Amniotic epithelial cell (primary cell): ENCODE measurements at regions not wholly inside any gene's neighbourhood (a gene's known extent, or its start where the extent isn't known, plus 50 kb on each side); places are given as distances from the start of the nearest gene placed in this dataset.
"Not testable (repeated sequence)": the region's sequence is repeated elsewhere in the genome, so short reads cannot be mapped to it uniquely, and the experiment has no call there.

Experiments used
- DNase-seq: peaks from one replicate; pipeline ENCODE4 v3.0.0-alpha.2; 2010; ENCODE audit warnings: low read depth

- DNase-seq: no peak
Observed at GRCh38 chr7:84941936-84942335, 244.9 kb downstream of the SEMA3D start.

DNA sequence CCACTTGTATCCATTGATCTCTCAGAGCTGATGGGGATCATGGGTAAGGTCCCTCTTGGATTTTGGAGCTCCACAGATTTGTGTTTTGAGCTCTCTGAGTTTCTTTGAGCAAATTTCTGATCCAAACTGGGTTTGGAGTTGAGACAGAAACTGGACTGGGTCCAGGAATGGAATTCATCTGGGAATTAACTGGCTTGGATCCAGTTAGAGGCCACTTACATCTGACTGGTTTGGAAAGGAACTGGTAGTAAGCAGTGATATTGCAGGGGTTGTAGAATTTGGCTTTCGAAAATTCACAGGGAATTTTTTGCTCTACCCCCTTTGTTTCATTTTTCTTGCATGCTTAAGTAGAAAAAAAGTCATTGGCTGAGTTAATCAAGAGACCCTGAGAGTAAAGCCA lies 245.6 kb downstream of the SEMA3D start:
- DNase-seq: peak; percentile 1

GRCh38 chr7:84939888-84940287 lies 247.0 kb downstream of the SEMA3D start:
- no peak for DNase-seq

- DNase-seq: no peak
Observed at GRCh38 chr7:84939442-84939841, 247.4 kb downstream of the SEMA3D start.

- DNase-seq: no peak
Observed at GRCh38 chr7:84924353-84924752, 262.5 kb downstream of the SEMA3D start.

GRCh38 chr7:84923348-84923747 lies 263.5 kb downstream of the SEMA3D start:
- DNase-seq: no peak

GRCh38 chr7:84921154-84921553 lies 265.7 kb downstream of the SEMA3D start:
- DNase-seq: peak; percentile 1

GRCh38 chr7:84916973-84917372 lies 269.9 kb downstream of the SEMA3D start:
- DNase-seq: not testable (repeated sequence)

DNA sequence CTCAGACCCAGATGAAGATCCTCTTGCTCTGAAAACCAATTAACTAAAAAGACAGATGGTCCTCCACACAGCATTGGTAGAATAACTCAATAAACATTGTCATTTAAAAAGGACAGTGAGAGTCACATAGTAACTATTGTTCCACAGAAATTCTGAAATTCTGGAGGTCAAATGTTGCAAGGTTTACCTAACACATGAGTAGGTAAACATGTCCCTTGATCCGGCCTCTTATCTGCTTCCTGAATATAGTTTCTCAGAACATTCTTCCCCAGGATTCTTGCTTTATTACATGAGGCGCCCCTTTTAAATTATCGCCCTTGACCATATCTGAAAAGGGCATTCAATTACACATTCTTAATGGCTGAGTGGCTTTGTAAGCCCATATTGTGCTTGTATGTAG lies 270.7 kb downstream of the SEMA3D start:
- no peak for DNase-seq

GRCh38 chr7:84914598-84914997 lies 272.3 kb downstream of the SEMA3D start:
- DNase-seq: no peak

- peak; percentile 30 for DNase-seq
Observed at GRCh38 chr7:84913731-84914130, 273.1 kb downstream of the SEMA3D start.

DNA sequence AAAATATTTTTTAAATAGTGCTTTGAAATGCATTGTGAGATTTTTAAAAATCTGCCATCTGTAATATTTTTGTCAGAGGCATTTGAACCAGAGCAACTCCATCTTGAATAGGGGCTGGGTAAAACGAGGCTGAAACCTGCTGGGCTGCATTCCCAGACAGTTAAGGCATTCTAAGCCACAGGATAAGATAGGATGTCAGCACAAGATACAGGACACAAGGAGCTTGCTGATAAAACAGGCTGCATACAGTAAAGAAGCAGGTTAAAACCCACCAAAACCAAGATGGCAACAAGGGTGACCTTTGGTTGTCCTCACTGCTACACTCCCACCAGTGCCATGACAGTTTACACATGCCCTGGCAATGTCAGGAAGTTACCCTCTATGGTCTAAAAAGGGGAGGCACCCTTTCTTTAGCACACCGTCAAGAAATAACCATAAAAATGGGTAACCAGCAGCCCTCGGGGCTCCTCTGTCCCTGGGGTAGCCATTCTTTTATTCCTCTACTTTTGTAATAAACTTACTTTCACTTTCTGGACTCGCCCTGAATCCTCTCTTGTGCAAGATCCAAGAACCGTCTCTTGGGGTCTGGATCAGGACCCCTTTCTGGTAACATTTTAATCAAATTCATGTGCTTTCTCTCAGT lies 273.7 kb downstream of the SEMA3D start:
- peak; percentile 32 for DNase-seq

DNA sequence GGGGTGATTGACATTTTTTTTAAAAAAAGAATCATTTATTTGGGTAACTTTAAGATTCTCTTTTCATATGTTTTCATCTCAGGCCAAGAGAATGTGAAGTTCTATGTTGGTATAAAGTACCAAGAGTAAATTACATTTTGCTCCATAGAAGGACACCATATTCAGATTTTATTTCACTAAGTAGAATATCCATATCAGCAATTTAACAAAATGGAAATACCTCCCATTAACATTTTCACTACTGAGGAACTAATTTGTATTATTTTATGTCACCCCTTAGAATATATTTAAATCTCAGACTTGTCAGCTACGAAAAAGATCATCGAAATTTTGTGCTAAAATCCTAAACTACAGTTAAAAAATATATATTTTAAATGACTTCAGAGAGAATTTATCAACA lies 274.3 kb downstream of the SEMA3D start:
- no peak for DNase-seq

GRCh38 chr7:84912018-84912417 lies 274.8 kb downstream of the SEMA3D start:
- no peak for DNase-seq

DNA sequence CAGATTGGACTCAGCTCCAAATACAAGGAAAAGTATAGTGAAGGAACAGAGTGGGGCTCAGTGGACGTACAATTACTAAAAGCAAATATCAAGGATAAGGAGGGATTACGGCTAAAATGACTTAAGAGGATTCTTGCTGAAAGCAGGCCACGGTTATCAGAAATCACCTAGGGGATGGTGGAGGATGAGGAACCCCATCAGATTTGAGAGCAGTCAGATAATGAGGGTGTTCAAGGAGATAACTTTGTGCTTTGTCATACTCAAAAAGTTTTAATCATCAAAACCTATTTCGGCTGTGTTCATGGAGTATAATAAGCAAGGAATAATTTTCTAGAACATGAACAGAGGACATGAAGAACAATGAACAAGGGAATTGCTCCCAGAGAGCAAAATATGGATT lies 275.8 kb downstream of the SEMA3D start:
- DNase-seq: no peak

GRCh38 chr7:84910322-84910721 lies 276.5 kb downstream of the SEMA3D start:
- peak; percentile 21 for DNase-seq

DNA sequence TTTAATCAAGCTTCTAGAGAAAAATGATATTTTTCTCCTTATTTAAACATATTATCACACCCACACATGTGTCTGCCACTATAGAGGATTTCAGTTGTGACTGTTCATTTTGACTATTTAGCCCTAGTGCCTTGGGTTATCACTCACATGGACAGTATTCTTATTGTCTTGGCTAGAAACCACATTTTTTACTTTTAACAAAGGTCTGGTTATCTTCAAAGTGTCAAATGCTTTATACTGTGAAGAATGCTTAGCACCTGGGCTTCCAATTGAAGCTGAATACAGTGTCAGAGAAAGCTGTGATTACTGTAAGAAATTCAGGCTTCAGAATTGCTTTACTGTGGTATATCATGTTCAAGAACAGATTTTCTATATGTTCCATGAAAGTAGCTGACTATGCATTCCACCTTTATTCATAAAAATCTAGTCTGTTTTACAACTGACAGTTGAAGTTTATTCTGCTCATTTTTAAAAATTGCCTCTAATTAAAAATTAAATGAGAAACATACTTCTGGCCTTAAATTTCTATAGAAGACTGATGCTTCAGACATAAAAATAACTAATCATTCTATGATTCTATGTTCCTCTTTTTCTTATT lies 278.6 kb downstream of the SEMA3D start:
- no peak for DNase-seq

DNA sequence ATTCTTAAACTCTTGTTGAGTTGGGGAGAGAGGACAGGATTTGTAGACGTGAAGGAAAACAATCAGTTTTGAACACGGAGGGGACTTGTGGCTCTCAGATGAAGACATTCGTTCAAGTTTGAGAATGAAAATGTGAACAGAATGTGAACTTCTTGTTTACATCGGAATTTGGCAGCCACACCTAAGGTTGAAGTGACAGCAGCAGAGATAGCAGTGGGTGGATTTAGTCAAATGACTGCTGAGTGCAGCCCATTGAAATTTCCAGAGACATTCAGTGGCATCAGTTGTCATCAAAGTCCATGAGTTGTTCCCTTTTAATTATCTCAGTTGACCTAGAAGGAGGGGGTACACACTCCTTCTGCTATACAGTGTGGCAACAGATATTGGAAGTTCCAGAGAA lies 280.0 kb downstream of the SEMA3D start:
- no peak for DNase-seq

DNA sequence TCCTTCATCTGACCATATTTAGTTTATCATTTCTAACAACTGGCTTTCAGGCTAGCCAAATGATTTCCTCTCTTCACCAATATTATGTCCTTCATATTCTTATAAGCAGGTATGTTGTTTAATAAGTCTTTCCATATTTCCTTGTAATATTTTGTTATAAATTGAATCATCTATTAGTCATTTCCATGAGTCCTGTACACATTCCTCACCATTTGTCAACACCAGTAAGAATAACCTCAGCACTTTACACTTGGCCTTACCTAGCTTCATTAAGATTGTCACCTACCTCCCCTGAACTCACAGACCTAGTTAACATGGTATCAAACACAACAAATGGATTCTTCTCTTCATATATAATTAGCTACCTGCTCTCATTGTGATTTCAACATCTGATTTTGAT lies 282.3 kb downstream of the SEMA3D start:
- peak; percentile 1 for DNase-seq

DNA sequence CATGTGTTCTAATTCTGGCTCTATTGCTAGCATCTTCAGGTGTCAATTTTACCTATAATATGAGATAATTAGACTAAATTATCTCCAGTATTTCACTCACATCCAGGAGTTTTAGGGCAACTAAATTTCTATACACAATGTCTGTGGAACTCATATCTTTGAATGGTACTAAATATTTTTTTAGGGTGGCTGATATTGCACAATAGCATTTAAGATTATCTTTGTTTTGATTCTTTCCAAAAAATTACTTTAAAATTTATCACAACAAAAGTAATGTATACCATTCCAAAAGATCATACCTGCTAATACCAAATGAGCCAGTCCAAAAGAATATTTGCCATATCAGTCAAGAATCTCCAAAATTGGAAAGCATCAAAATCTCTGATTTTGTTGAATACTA lies 285.5 kb downstream of the SEMA3D start:
- DNase-seq: no peak

DNA sequence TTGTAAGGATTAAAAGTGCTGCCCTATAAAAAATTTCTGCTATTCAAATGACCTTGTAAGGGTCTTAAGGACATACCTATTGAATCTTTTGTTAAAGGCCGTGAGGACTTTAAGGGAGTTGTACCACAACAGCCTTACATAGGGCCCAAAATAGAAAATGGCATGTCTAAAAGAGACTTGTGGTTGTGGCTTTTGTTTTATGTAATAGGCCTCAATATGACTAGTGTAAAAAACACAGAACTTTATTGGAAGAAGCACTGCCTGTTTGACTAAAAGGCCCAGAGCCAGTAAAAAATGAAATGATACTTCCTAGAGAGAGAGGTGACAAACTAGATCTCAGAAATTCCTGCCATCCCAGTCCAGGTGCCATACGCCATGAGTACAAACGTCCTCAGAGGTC lies 286.6 kb downstream of the SEMA3D start:
- no peak for DNase-seq

DNA sequence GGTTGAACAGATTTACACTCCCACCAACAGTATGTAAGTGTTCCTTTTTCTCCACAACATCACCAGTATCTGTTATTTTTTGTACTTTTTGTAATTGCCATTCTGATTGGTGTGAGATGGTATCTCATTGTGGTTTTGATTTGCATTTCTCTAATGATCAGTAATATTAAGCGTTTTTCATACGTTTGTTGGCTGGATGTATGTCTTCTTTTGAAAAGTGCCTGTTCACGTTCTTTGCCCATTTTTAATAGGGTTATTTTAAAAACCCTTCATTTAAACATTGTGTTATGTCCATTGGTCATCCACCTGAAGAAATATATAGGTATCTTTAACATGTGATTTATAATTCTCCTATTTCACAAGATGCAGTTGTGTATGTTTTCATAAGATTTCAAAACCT lies 291.3 kb downstream of the SEMA3D start:
- no peak for DNase-seq

- not testable (repeated sequence) for DNase-seq
Observed at GRCh38 chr7:84883570-84883969, 303.3 kb downstream of the SEMA3D start.

GRCh38 chr7:84880326-84880997 lies 306.4 kb downstream of the SEMA3D start:
- not testable (repeated sequence) for DNase-seq
